ENCODE measurements at regions not wholly inside any gene's neighbourhood (a gene's known extent, or its start where the extent isn't known, plus 50 kb on each side); places are given as distances from the start of the nearest gene placed in this dataset.
A peak's percentile ranks its signal among the peaks of the same experiment; 100 is the strongest.
"Not testable (repeated sequence)": the region's sequence is repeated elsewhere in the genome, so short reads cannot be mapped to it uniquely, and the experiment has no call there.

DNA sequence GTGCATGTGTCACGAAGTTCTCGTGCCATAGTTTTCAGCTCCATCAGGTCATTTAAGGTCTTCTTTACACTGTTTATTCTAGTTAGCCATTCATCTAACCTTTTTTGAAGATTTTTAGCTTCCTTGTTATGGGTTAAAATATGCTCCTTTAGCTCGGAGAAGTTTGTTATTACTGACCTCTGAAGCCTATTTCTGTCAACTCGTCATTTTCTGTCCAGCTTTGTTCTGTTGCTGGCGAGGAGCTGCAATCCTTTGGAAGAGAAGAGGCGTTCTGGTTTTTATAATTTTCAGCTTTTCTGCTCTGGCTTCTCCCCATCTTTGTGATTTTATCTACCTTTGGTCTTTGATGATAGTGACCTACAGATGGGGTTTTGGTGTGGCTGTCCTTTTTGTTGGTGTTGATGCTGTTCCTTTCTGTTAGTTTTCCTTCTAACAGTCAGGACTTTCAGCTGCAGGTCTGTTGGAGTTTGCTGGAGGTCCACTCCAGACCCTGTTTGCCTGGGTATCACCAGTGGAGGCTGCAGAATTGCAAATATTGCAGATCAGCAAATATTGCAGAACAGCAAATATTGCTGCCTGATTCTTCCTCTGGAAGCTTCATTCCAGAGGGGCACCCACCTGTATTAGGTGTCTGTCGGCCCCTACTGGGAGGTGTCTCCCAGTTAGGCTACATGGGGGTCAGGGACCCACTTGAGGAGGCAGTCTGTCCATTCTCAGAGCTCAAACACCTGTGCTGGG lies 157.7 kb upstream of the ITGA6 start:
- not testable (repeated sequence) for H3K4me1 ChIP-seq (ENCODE audit: control insufficient read depth, insufficient read depth, low read length, poor library complexity, severe bottlenecking); H3K36me3 ChIP-seq (ENCODE audit: control insufficient read depth, insufficient read depth, low read length); H3K27ac ChIP-seq (ENCODE audit: insufficient read depth, low read length, poor library complexity, severe bottlenecking); H3K36me3 Mint-ChIP-seq; H3K27ac Mint-ChIP-seq; H3K9me3 ChIP-seq (ENCODE audit: control insufficient read depth in 2 of 2, low read length in 2 of 2); DNase-seq; H3K4me3 Mint-ChIP-seq; H3K4me3 ChIP-seq (ENCODE audit: low read depth, low read length); H3K27me3 ChIP-seq (ENCODE audit: control insufficient read depth, insufficient read depth, low read length); ATAC-seq (ENCODE audit: low read depth in 2 of 2); H3K9me3 Mint-ChIP-seq
- H3K27me3 Mint-ChIP-seq: peaks cover 28% of the 10 kb centered on the region
- peaks cover 0 to 10% (median 0%) of the 10 kb centered on the region in 4 donors for H3K4me1 Mint-ChIP-seq

DNA sequence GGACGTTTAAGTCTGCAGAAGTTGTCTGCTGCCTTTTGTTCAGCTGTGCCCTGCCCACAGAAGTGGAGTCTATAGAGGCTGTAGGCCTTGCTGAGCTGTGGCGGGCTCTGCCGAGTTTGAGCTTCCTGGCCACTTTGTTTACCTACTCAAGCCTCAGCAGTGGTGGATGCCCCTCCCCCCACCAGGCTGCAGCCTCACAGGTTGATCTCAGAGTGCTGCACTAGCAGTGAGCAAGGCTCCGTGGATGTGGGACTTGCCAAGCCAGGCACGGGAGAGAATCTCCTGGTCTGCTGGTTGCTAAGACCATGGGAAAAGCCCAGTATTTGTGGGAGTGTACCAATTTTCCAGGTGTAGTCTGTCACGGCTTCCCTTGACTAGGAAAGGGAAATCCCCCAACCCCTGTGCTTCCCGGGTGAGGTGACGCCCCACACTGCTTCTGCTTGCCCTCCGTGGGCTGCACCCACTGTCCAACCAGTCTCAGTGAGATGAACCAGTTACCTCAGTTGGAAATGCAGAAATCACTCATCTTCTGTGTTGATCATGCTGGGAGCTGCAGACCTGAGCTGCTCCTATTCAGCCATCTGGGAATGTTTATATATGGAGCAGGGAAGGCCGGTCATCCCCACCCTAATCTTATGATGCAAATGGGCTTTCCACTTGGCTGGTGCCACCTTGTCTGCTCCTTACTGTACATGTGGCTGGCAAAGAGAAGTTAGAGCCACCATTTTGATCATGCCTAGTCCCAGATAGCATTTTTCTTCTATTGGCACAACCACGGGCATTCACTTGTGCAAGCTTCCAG lies 156.9 kb upstream of the ITGA6 start:
- H3K4me3 ChIP-seq (ENCODE audit: low read depth, low read length): no peak overlapping the region
- no peak overlapping the region for H3K27ac Mint-ChIP-seq
- no peak overlapping the region for H3K27ac ChIP-seq (ENCODE audit: insufficient read depth, low read length, poor library complexity, severe bottlenecking)
- H3K4me1 Mint-ChIP-seq: peaks cover 0 to 10% (median 0%) of the 10 kb centered on the region in 4 donors
- DNase-seq: peak in 1 of 3 donors; percentile 60
- peaks cover 4% of the 10 kb centered on the region for H3K27me3 ChIP-seq (ENCODE audit: control insufficient read depth, insufficient read depth, low read length)
- H3K36me3 ChIP-seq (ENCODE audit: control insufficient read depth, insufficient read depth, low read length): no peaks in the 10 kb centered on the region
- peaks cover 28% of the 10 kb centered on the region for H3K27me3 Mint-ChIP-seq
- ATAC-seq (ENCODE audit: low read depth in 2 of 2): no peak
- H3K9me3 Mint-ChIP-seq: peaks cover 0 to 3% (median 0%) of the 10 kb centered on the region in 7 donors
- no peak overlapping the region for H3K4me3 Mint-ChIP-seq
- H3K9me3 ChIP-seq (ENCODE audit: control insufficient read depth in 2 of 2, low read length in 2 of 2): no peaks in the 10 kb centered on the region
- no peaks in the 10 kb centered on the region for H3K36me3 Mint-ChIP-seq
- H3K4me1 ChIP-seq (ENCODE audit: control insufficient read depth, insufficient read depth, low read length, poor library complexity, severe bottlenecking): no peaks in the 10 kb centered on the region

DNA sequence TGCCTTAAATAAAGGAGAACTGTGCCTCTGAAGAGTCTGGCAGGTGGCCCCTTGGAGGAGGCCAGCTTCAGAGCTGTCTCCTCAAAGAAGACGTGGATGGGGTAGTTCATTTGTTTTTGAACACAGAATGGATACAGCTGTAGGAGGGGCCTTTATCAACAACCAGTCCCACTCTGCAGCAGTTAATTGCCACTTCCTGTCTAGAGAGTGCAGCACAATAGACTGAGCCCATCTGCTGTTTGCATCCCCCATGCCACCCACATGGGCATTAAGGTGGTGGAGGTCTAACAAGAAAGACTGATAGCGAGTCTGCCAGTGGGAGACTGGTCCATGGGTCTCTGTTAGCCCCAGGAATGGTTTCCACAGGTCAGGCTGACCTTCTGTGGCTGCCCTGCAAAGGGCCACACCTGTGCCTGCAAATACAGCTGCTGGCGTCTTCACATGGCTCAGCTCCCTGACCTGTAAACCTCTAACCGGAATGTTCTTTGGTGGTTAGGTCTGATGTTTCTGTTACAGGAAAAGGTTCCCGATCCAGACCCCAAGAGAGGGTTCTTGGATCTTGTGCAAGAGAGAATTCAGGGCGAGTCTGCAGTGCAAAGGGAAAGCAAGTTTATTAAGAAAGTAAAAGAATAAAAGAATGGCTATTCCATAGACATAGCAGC lies 153.3 kb upstream of the ITGA6 start:
- Histone ChIP-seq H3K27ac (ENCODE audit: insufficient read depth, low read length, poor library complexity, severe bottlenecking) (no peak overlapping the region), H3K9me3 (ENCODE audit: control insufficient read depth in 2 of 2, low read length in 2 of 2) (peaks cover 0 to 2% of the 10 kb centered on the region in 2 experiments), H3K4me3 (ENCODE audit: low read depth, low read length) (no peak overlapping the region), H3K36me3 (ENCODE audit: control insufficient read depth, insufficient read depth, low read length) (no peaks in the 10 kb centered on the region), H3K27me3 (ENCODE audit: control insufficient read depth, insufficient read depth, low read length) (peaks cover 8% of the 10 kb centered on the region), H3K4me1 (ENCODE audit: control insufficient read depth, insufficient read depth, low read length, poor library complexity, severe bottlenecking) (no peaks in the 10 kb centered on the region)
- Mint-ChIP-seq H3K27ac (no peak overlapping the region), H3K36me3 (no peaks in the 10 kb centered on the region), H3K4me1 (peaks cover 0 to 10% (median 0%) of the 10 kb centered on the region in 4 donors), H3K4me3 (no peak overlapping the region), H3K27me3 (peaks cover 34% of the 10 kb centered on the region), H3K9me3 (peaks cover 0 to 3% (median 2%) of the 10 kb centered on the region in 7 donors)
- DNase-seq (peak in 1 of 3 donors; percentile 27), ATAC-seq (ENCODE audit: low read depth in 2 of 2) (peak in 1 of 2 donors; percentile 42)

DNA sequence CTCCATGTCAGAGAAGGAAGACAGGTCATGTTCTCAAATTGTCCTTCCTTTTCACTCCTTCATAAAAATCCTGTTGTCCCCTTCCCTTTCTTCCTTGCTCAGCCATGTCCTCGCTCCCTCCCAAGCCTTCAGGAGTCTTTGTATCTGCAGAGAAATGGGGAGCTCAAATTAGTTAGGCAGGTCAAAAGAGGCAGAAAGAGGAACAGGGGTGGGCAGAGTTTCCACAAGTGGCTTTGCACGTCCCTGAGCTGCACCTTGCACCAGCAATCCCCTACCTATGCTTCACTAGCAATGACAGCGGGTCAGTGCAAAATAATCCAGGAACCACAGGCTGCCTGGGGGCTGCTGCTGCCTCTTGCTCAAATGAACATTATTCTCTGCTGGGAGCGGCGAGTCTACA lies 152.1 kb upstream of the ITGA6 start:
- Histone ChIP-seq H3K4me3 (ENCODE audit: low read depth, low read length) (no peak overlapping the region), H3K27me3 (ENCODE audit: control insufficient read depth, insufficient read depth, low read length) (peaks cover 8% of the 10 kb centered on the region), H3K27ac (ENCODE audit: insufficient read depth, low read length, poor library complexity, severe bottlenecking) (no peak overlapping the region), H3K9me3 (ENCODE audit: control insufficient read depth in 2 of 2, low read length in 2 of 2) (peaks cover 0 to 2% of the 10 kb centered on the region in 2 experiments), H3K36me3 (ENCODE audit: control insufficient read depth, insufficient read depth, low read length) (no peaks in the 10 kb centered on the region), H3K4me1 (ENCODE audit: control insufficient read depth, insufficient read depth, low read length, poor library complexity, severe bottlenecking) (no peaks in the 10 kb centered on the region)
- ATAC-seq (ENCODE audit: low read depth in 2 of 2) (no peak), DNase-seq (no peak)
- Mint-ChIP-seq H3K4me1 (peaks cover 0 to 10% (median 0%) of the 10 kb centered on the region in 4 donors), H3K4me3 (no peak overlapping the region), H3K9me3 (peaks cover 0 to 3% (median 1%) of the 10 kb centered on the region in 7 donors), H3K36me3 (no peaks in the 10 kb centered on the region), H3K27me3 (peaks cover 38% of the 10 kb centered on the region), H3K27ac (peak overlapping the region in 1 of 3 donors; percentile 56)

DNA sequence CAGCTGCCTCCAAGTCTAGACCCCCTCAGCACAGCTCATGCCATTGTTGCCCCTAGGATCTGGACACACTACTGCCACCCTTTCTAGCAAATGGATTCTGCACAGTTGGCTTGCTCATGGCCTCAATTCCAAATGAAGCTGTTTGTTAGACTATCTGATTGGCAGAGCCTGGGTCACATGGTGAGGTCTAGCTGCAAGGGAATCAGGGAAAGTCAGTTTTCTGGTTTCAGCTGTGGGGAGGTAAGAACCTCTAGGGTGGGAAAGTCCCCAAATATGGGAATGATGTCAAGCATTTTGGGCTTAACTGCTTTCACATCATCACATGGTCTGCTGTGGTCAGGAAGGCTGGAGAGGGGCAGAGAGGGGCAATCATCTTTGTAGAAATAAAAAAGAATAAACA lies 150.4 kb upstream of the ITGA6 start:
- ATAC-seq (ENCODE audit: low read depth in 2 of 2): no peak
- Histone ChIP-seq H3K27me3 (ENCODE audit: control insufficient read depth, insufficient read depth, low read length) (peaks cover 10% of the 10 kb centered on the region), H3K9me3 (ENCODE audit: control insufficient read depth in 2 of 2, low read length in 2 of 2) (peaks cover 0 to 2% of the 10 kb centered on the region in 2 experiments), H3K4me3 (ENCODE audit: low read depth, low read length) (no peak overlapping the region), H3K36me3 (ENCODE audit: control insufficient read depth, insufficient read depth, low read length) (no peaks in the 10 kb centered on the region), H3K4me1 (ENCODE audit: control insufficient read depth, insufficient read depth, low read length, poor library complexity, severe bottlenecking) (no peaks in the 10 kb centered on the region), H3K27ac (ENCODE audit: insufficient read depth, low read length, poor library complexity, severe bottlenecking) (no peak overlapping the region)
- no peak overlapping the region for H3K27ac Mint-ChIP-seq
- peaks cover 0 to 3% (median 0%) of the 10 kb centered on the region in 4 donors for H3K4me1 Mint-ChIP-seq
- peaks cover 47% of the 10 kb centered on the region for H3K27me3 Mint-ChIP-seq
- peaks cover 0 to 3% (median 1%) of the 10 kb centered on the region in 7 donors for H3K9me3 Mint-ChIP-seq
- H3K4me3 Mint-ChIP-seq: no peak overlapping the region
- DNase-seq: no peak
- no peaks in the 10 kb centered on the region for H3K36me3 Mint-ChIP-seq

DNA sequence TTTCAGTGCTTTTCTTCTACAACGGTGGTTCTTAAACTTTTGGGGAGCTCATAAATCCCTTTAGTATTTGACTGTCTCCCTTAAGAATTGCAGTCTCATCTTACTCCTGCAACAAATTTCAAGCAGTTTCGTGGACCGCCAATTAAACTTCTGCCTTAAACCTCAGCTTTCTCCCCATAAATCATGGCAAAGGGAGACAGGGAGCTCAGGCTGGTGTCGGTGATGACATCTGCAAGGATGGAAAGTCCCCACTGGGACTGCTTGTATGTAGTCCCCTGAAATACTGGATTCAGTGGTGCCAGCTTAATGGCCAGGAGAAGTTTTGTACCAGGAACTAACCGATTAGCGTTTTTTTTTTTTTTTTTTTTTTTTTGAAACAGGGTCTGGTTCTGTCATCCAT lies 148.7 kb upstream of the ITGA6 start:
- H3K4me3 Mint-ChIP-seq: no peak overlapping the region
- peaks cover 0 to 3% (median 0%) of the 10 kb centered on the region in 4 donors for H3K4me1 Mint-ChIP-seq
- ATAC-seq (ENCODE audit: low read depth in 2 of 2) (no peak), DNase-seq (no peak)
- Histone ChIP-seq H3K4me1 (ENCODE audit: control insufficient read depth, insufficient read depth, low read length, poor library complexity, severe bottlenecking) (no peaks in the 10 kb centered on the region), H3K27me3 (ENCODE audit: control insufficient read depth, insufficient read depth, low read length) (peaks cover 10% of the 10 kb centered on the region), H3K36me3 (ENCODE audit: control insufficient read depth, insufficient read depth, low read length) (no peaks in the 10 kb centered on the region), H3K9me3 (ENCODE audit: control insufficient read depth in 2 of 2, low read length in 2 of 2) (peaks cover 0 to 2% of the 10 kb centered on the region in 2 experiments), H3K4me3 (ENCODE audit: low read depth, low read length) (no peak overlapping the region), H3K27ac (ENCODE audit: insufficient read depth, low read length, poor library complexity, severe bottlenecking) (no peak overlapping the region)
- H3K27ac Mint-ChIP-seq: no peak overlapping the region
- H3K27me3 Mint-ChIP-seq: peaks cover 36% of the 10 kb centered on the region
- peaks cover 0 to 3% (median 1%) of the 10 kb centered on the region in 7 donors for H3K9me3 Mint-ChIP-seq
- no peaks in the 10 kb centered on the region for H3K36me3 Mint-ChIP-seq

DNA sequence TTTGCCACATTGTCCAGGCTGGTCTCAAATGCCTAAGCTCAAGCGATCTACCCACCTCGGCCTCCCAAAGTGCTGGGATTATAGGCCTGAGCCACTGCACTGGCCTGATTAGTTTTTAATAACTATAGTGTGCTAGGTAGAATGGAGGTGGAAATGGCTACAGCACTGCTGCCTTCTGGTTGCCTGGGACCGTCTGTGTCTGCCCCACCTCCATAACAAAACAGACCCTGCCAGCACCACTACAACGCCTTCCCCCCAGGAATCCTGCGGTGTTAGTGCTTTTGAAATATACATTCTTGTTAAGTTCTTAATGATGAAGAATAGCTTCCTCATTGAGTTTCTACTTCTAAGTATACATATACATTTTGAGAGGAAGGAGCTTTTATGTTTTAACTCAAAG lies 148.2 kb upstream of the ITGA6 start:
- Mint-ChIP-seq H3K9me3 (peaks cover 0 to 3% (median 1%) of the 10 kb centered on the region in 7 donors), H3K4me3 (no peak overlapping the region), H3K27me3 (peaks cover 36% of the 10 kb centered on the region), H3K27ac (no peak overlapping the region), H3K4me1 (no peaks in the 10 kb centered on the region), H3K36me3 (no peaks in the 10 kb centered on the region)
- Histone ChIP-seq H3K36me3 (ENCODE audit: control insufficient read depth, insufficient read depth, low read length) (no peaks in the 10 kb centered on the region), H3K4me3 (ENCODE audit: low read depth, low read length) (no peak overlapping the region), H3K9me3 (ENCODE audit: control insufficient read depth in 2 of 2, low read length in 2 of 2) (peaks cover 0 to 2% of the 10 kb centered on the region in 2 experiments), H3K4me1 (ENCODE audit: control insufficient read depth, insufficient read depth, low read length, poor library complexity, severe bottlenecking) (no peaks in the 10 kb centered on the region), H3K27ac (ENCODE audit: insufficient read depth, low read length, poor library complexity, severe bottlenecking) (no peak overlapping the region), H3K27me3 (ENCODE audit: control insufficient read depth, insufficient read depth, low read length) (peaks cover 10% of the 10 kb centered on the region)
- ATAC-seq (ENCODE audit: low read depth in 2 of 2) (no peak), DNase-seq (no peak)
